GM12874 (cell line): ENCODE measurements at regions not wholly inside any gene's neighbourhood (a gene's known extent, or its start where the extent isn't known, plus 50 kb on each side); places are given as distances from the start of the nearest gene placed in this dataset.

Experiments used
- TF ChIP-seq, protein P1 (sequence below): IDR thresholded peaks from 2 replicates; pipeline ENCODE4 v1.5.1; 2011; ENCODE audit warnings: low read depth, mild to moderate bottlenecking, control low read depth, low read length, moderate library complexity; ENCODE audit not compliant: insufficient read depth

- TF ChIP-seq, protein P1, sequence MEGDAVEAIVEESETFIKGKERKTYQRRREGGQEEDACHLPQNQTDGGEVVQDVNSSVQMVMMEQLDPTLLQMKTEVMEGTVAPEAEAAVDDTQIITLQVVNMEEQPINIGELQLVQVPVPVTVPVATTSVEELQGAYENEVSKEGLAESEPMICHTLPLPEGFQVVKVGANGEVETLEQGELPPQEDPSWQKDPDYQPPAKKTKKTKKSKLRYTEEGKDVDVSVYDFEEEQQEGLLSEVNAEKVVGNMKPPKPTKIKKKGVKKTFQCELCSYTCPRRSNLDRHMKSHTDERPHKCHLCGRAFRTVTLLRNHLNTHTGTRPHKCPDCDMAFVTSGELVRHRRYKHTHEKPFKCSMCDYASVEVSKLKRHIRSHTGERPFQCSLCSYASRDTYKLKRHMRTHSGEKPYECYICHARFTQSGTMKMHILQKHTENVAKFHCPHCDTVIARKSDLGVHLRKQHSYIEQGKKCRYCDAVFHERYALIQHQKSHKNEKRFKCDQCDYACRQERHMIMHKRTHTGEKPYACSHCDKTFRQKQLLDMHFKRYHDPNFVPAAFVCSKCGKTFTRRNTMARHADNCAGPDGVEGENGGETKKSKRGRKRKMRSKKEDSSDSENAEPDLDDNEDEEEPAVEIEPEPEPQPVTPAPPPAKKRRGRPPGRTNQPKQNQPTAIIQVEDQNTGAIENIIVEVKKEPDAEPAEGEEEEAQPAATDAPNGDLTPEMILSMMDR, result no peak
These were observed 468.1 kb downstream of the BTG1 start for GRCh38 chr12:91677556-91677955.

DNA sequence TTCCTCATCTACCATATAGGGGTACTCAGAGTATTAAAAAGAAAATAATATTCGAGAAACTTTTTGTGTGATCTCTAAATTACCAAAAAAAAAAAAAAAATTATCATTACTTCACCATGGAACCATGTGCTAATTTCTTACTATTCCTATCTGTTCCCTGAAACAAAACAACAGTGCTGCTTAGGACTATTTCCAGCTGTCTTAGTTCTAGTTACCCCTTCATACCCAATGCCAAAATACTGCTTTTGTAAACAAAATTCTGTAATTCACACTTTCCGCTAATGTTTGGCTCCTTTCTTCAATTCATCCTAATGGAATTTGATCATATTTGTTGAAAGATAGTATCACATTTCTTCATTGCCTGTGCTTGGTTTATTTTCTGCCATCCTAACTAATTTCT lies 470.2 kb downstream of the BTG1 start:
- TF ChIP-seq, protein P1, result no peak

DNA sequence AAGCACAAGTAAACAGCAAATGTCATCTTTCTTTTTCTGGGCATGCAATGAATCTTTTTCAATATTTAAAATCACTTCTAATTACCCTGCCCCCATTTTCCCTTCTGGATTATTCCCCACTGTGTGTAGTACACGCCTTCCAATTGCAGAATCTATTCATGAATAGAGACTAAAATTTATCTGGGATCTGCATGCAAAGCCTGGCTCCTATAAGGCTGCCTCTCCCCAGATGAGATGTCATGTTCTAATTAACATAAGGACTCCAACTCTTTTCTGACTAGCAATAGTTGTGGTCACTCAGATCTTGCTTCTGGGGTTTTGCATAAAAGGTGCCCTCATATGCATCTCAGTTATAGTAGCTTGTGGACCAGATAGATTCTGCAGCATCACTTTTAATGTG lies 473.5 kb downstream of the BTG1 start:
- TF ChIP-seq, protein P1, result no peak

- TF ChIP-seq, protein P1, result no peak
These were observed 478.0 kb downstream of the BTG1 start for GRCh38 chr12:91667694-91668093.

DNA sequence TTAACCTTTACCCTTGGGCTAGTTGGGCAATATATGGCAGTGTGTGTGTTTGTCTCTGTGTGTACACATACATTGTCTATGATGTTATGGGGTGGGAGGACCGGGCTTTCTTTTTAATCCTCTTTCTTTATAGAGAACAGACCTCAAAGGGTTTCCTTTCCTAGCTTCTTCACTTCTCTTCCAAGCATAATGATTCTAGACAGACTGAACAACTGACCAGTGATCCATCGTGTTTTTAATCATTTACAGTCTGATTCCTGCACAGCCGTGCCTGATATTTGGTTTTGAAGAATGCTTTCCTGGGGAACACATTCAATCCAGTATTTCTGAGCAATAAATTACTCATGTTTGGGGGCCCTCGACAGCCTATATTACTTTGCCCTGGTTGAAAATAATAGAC lies 481.1 kb upstream of the DCN start:
- TF ChIP-seq, protein P1, result no peak

- TF ChIP-seq, protein P1, result no peak
These were observed 480.7 kb upstream of the DCN start for GRCh38 chr12:91663310-91663709.

GRCh38 chr12:91662021-91662420 lies 479.4 kb upstream of the DCN start:
- TF ChIP-seq, protein P1, result no peak

GRCh38 chr12:91657032-91657431 lies 474.4 kb upstream of the DCN start:
- TF ChIP-seq, protein P1, result no peak
